ENCODE measurements at regions not wholly inside any gene's neighbourhood (a gene's known extent, or its start where the extent isn't known, plus 50 kb on each side); places are given as distances from the start of the nearest gene placed in this dataset.

GRCh38 chr13:34474187-34474868 is 467.7 kb upstream of the NBEA start:
- DNase-seq, result peak; percentile 75

- DNase-seq, result no peak
Observed at GRCh38 chr13:34478376-34478775, 463.7 kb upstream of the NBEA start.

- DNase-seq, result no peak
Observed at GRCh38 chr13:34502011-34502410, 440.1 kb upstream of the NBEA start.

- DNase-seq, result no peak
Observed at GRCh38 chr13:34502621-34503020, 439.4 kb upstream of the NBEA start.

GRCh38 chr13:34506796-34507195 is 435.3 kb upstream of the NBEA start:
- no peak for DNase-seq

- no peak for DNase-seq
Observed at GRCh38 chr13:34507630-34508029, 434.4 kb upstream of the NBEA start.

GRCh38 chr13:34512817-34513216 is 429.3 kb upstream of the NBEA start:
- no peak for DNase-seq

GRCh38 chr13:34513526-34513925 is 428.5 kb upstream of the NBEA start:
- DNase-seq, result no peak

- no peak for DNase-seq
Observed at GRCh38 chr13:34515201-34515600, 426.9 kb upstream of the NBEA start.

- DNase-seq, result no peak
Observed at GRCh38 chr13:34521171-34521570, 420.9 kb upstream of the NBEA start.

GRCh38 chr13:34522808-34523207 is 419.3 kb upstream of the NBEA start:
- DNase-seq, result no peak

GRCh38 chr13:34523406-34523805 is 418.7 kb upstream of the NBEA start:
- no peak for DNase-seq

- no peak for DNase-seq
Observed at GRCh38 chr13:34533941-34534340, 408.1 kb upstream of the NBEA start.

- DNase-seq, result no peak
Observed at GRCh38 chr13:34542321-34542720, 399.7 kb upstream of the NBEA start.

- no peak for DNase-seq
Observed at GRCh38 chr13:34543836-34544235, 398.2 kb upstream of the NBEA start.

- no peak for DNase-seq
Observed at GRCh38 chr13:34545461-34545860, 396.6 kb upstream of the NBEA start.

- no peak for DNase-seq
Observed at GRCh38 chr13:34546344-34547250, 395.5 kb upstream of the NBEA start.

- no peak for DNase-seq
Observed at GRCh38 chr13:34547929-34548328, 394.1 kb upstream of the NBEA start.

GRCh38 chr13:34553376-34553775 is 388.7 kb upstream of the NBEA start:
- DNase-seq, result no peak

- DNase-seq, result no peak
Observed at GRCh38 chr13:34555988-34556387, 386.1 kb upstream of the NBEA start.

GRCh38 chr13:34561033-34561432 is 381.0 kb upstream of the NBEA start:
- DNase-seq, result no peak

GRCh38 chr13:34567597-34567996 is 374.5 kb upstream of the NBEA start:
- no peak for DNase-seq

GRCh38 chr13:34570698-34571353 is 371.2 kb upstream of the NBEA start:
- DNase-seq, result no peak

GRCh38 chr13:34571716-34572115 is 370.4 kb upstream of the NBEA start:
- DNase-seq, result no peak
